Kidney tubule cell (primary cell): ENCODE measurements at regions not wholly inside any gene's neighbourhood (a gene's known extent, or its start where the extent isn't known, plus 50 kb on each side); places are given as distances from the start of the nearest gene placed in this dataset.
"Not testable (repeated sequence)": the region's sequence is repeated elsewhere in the genome, so short reads cannot be mapped to it uniquely, and the experiment has no call there.

ENCODE experiments used
- DNase-seq: peaks from one replicate; pipeline ENCODE4 v3.0.0-alpha.2; 2018; ENCODE audit warnings: low spot score

GRCh38 chr12:64552510-64552909 is 57.8 kb upstream of the RASSF3 start:
- DNase-seq: not testable (repeated sequence)

DNA sequence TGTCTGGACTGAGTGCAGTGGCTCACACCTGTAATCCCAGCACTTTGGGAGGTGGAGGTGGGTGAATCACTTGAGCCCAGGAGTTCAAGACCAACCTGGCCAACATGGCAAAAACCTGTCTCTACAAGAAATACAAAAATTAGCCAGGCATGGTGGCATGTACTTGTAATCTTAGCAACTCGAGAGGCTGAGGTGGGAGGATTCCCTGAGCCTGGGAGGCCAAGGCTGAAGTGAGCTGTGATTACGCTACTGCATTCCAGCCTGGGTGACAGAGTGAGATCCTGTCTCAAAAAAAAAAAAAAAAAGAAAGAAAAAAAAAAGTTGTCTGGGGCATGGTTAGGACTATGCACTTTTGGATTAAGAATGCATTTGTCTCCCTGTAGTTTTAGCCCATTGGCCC is 56.6 kb upstream of the RASSF3 start:
- DNase-seq: not testable (repeated sequence)

DNA sequence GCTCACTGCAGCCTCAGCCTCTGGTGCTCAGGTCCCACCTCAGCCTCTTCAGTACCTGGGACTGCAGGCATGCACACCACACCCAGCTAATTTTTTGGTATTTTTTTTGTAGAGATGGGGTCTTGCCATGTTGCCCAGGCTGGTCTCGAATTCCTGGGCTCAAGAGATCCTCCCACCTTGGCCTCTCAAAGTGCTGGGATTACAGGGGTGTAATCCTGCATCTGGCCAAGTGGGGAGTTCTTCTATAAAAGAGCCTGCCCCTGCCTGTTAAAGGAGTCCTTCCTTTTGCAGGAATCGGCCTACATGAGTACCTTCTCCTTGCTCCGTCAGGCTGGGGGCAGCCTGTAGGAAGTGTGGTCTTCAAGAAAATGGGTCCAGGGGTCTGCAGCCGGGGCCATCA is 54.1 kb upstream of the RASSF3 start:
- no peak for DNase-seq

DNA sequence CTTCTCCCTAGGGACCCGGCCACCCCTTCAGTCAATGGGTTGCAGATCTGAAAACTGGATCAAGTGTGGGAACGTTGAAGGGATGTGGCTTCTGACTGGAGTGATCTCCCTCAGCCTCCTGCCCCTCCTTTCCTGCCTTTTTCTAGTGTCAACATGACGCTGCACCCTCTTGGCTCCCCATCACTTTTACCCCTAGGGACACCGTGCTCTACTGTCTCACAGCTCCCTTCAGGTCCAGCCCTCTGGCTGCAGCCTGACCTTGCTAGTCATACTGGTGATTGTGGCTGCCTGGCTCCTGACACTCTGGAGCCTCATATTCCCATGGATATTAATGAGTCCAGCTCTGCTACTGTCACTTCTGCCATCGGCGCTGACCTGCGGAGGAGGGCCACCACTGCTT is 51.5 kb upstream of the RASSF3 start:
- DNase-seq: no peak

- peak; percentile 68 for DNase-seq
Measured at GRCh38 chr12:64560396-64561301, 49.6 kb upstream of the RASSF3 start.
